GM12878 (cell line): ENCODE measurements at regions not wholly inside any gene's neighbourhood (a gene's known extent, or its start where the extent isn't known, plus 50 kb on each side); places are given as distances from the start of the nearest gene placed in this dataset.

ENCODE experiments used
- ATAC-seq: fragments of 200-7000 bp; cut with Tn5 transposase; 3 replicates; pipeline ENCODE4 v1.9.1; 2020; ENCODE audit warnings: mild to moderate bottlenecking, moderate library complexity
- BruUV-seq: library from RNA; stranded (reverse); fragments of 400-500 nt; replicated peaks from 2 replicates; lab custom pipeline; 2021; lab: Mats Ljungman, UMichigan
- CTCF ChIA-PET: fragments of 300-600 bp; sonication (Branson Sonifier 250); formaldehyde crosslinking; extraction: SDS; loops from one replicate; lab custom pipeline; 2021; ENCODE audit warnings: inconsistent platforms; lab: Yijun Ruan, JAX
- POLR2A ChIA-PET: fragments of 350-600 bp; formaldehyde crosslinking; extraction: SDS; loops from one replicate; lab custom pipeline; 2021; ENCODE audit warnings: inconsistent platforms; lab: Charles Lee
- RAD21 ChIA-PET: fragments of 300-600 bp; sonication (Branson Sonifier 250); formaldehyde crosslinking; loops from one replicate; lab custom pipeline; 2023; ENCODE audit warnings: antibody characterized with exemption; ENCODE audit not compliant: unreplicated experiment; lab: Charles Lee
- SMC1A ChIA-PET: fragments of 300-600 bp; sonication (Branson Sonifier 250); formaldehyde crosslinking; loops from one replicate; lab custom pipeline; 2023; ENCODE audit not compliant: unreplicated experiment, uncharacterized antibody; lab: Charles Lee
- DNase-seq: peaks from one replicate; pipeline ENCODE4 v3.0.0-alpha.2; 2011; ENCODE audit warnings: low read depth, low spot score
- FAIRE-seq: peaks from 3 replicates; lab custom pipeline; 2011; peaks lifted over from hg19 to GRCh38; lab: Jason Lieb, UNC
- H2AFZ ChIP-seq: 2 replicates; pipeline ENCODE4 v1.6.0; 2011; ENCODE audit warnings: low read depth, low read length, control low read depth; ENCODE audit not compliant: control insufficient read depth
- H3K27ac ChIP-seq: 2 replicates; pipeline ENCODE4 v1.5.1; 2011; ENCODE audit warnings: control low read depth; ENCODE audit not compliant: control insufficient read depth, insufficient read depth
- H3K27me3 ChIP-seq, 2 experiments: replicated peaks in 1 of 2; 2 replicates each; pipeline versions ENCODE4 v1.6.0 to v1.6.1; 2011; ENCODE audit warnings: low read length in 1 of 2; ENCODE audit not compliant: control insufficient read depth in 2 of 2, insufficient read depth in 2 of 2
- H3K36me3 ChIP-seq, 2 experiments: 2 replicates each; pipeline ENCODE4 v1.5.1; 2011; ENCODE audit warnings: low read length in 1 of 2; ENCODE audit not compliant: control insufficient read depth in 2 of 2, insufficient read depth in 2 of 2
- H3K4me1 ChIP-seq: 2 replicates; pipeline ENCODE4 v1.6.1; 2011; ENCODE audit warnings: mild to moderate bottlenecking, low read length, moderate library complexity, mixed read lengths; ENCODE audit not compliant: control insufficient read depth, insufficient read depth
- H3K4me2 ChIP-seq: 2 replicates; pipeline ENCODE4 v1.6.0; 2011; ENCODE audit warnings: control low read depth; ENCODE audit not compliant: control insufficient read depth, insufficient read depth
- H3K4me3 ChIP-seq: fragments of 200-600 bp; sonication (generic); 2 replicates; pipeline ENCODE4 v1.5.1; 2016
- H3K79me2 ChIP-seq: 2 replicates; pipeline ENCODE4 v1.6.0; 2011; ENCODE audit warnings: low read length; ENCODE audit not compliant: control insufficient read depth, insufficient read depth
- H3K9ac ChIP-seq: 2 replicates; pipeline ENCODE4 v1.8.0; 2011; ENCODE audit warnings: low read length, control low read depth, mixed read lengths; ENCODE audit not compliant: control insufficient read depth, insufficient read depth
- H3K9me3 ChIP-seq: replicated peaks from 3 replicates; pipeline ENCODE4 v1.5.1; 2011; ENCODE audit warnings: mild to moderate bottlenecking, low read length; ENCODE audit not compliant: control insufficient read depth, insufficient read depth
- H4K20me1 ChIP-seq: 2 replicates; pipeline ENCODE4 v1.6.0; 2011; ENCODE audit not compliant: control insufficient read depth, insufficient read depth
- CBX3 ChIP-seq: fragments of 200-600 bp; sonication (generic); IDR thresholded peaks from 2 replicates; pipeline ENCODE4 v1.6.1; 2016; ENCODE audit warnings: low read depth, borderline replicate concordance
- CHD2 ChIP-seq: IDR thresholded peaks from 2 replicates; pipeline ENCODE4 v1.6.1; 2011; ENCODE audit warnings: low read depth, low read length, improper control_type of control experiment, borderline replicate concordance
- DPF2 ChIP-seq: fragments of 450-650 bp; IDR thresholded peaks from 2 replicates; pipeline ENCODE4 v1.6.1; 2017; ENCODE audit warnings: mild to moderate bottlenecking
- JUNB ChIP-seq: IDR thresholded peaks from 2 replicates; pipeline ENCODE4 v1.6.1; 2016; ENCODE audit warnings: antibody characterized with exemption, mild to moderate bottlenecking
- NFXL1 ChIP-seq: fragments of 450-650 bp; IDR thresholded peaks from 2 replicates; pipeline ENCODE4 v1.6.1; 2017; ENCODE audit warnings: antibody characterized with exemption, mild to moderate bottlenecking, borderline replicate concordance
- SIX5 ChIP-seq: IDR thresholded peaks from 2 replicates; pipeline ENCODE4 v1.6.1; 2011; ENCODE audit warnings: mild to moderate bottlenecking, low read depth, low read length, moderate library complexity; ENCODE audit not compliant: severe bottlenecking
- SREBF2 ChIP-seq: IDR thresholded peaks from 2 replicates; pipeline ENCODE4 v1.6.1; 2012; ENCODE audit warnings: mild to moderate bottlenecking, low read length
- ZNF207 ChIP-seq: fragments of 450-650 bp; IDR thresholded peaks from 2 replicates; pipeline ENCODE4 v1.6.1; 2014; ENCODE audit warnings: antibody characterized with exemption, mild to moderate bottlenecking, borderline replicate concordance
- ZNF24 ChIP-seq: fragments of 450-650 bp; IDR thresholded peaks from 2 replicates; pipeline ENCODE4 v1.6.1; 2017; ENCODE audit warnings: antibody characterized with exemption, mild to moderate bottlenecking
- ZNF622 ChIP-seq: fragments of 450-650 bp; IDR thresholded peaks from 2 replicates; pipeline ENCODE4 v1.6.1; 2017; ENCODE audit warnings: mild to moderate bottlenecking, inconsistent platforms
- in situ Hi-C: fragments of 300-500 bp; cut with MboI; formaldehyde crosslinking; loops from 9 replicates; pipeline ENCODE4 v1.14.3; 2018; ENCODE audit warnings: mixed read lengths
- intact Hi-C: fragments of 100-400 bp; cut with micrococcal nuclease; formaldehyde crosslinking; loops from one replicate; pipeline ENCODE4 v1.14.2; 2022; ENCODE audit not compliant: unreplicated experiment
- TF ChIP-seq, protein P1 (sequence below): IDR thresholded peaks from 2 replicates; pipeline ENCODE4 v1.6.1; 2012; ENCODE audit warnings: low read depth, low read length, improper control_type of control experiment

DNA sequence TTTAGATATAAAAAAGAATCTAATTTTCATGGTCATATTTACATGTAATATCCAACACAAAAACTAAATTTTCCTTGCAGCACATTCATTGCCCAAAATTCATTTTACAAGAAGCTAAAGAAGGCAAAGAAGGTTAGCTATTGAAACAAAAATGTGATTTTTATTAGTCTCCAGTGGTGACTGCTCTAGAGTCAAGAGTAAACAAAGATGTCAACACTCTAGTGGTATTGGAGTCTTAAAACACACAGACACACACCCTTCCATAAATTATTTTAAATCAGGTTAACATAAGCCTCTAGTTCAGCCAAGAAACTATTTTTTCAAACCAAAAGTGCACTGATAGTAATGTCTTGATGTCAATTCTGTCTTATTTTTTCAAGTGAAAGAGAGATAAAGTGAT is 329.2 kb downstream of the ZNF608 start:
- ATAC-seq, result no peak
- no peak for TF ChIP-seq JUNB
- TF ChIP-seq, protein P1, sequence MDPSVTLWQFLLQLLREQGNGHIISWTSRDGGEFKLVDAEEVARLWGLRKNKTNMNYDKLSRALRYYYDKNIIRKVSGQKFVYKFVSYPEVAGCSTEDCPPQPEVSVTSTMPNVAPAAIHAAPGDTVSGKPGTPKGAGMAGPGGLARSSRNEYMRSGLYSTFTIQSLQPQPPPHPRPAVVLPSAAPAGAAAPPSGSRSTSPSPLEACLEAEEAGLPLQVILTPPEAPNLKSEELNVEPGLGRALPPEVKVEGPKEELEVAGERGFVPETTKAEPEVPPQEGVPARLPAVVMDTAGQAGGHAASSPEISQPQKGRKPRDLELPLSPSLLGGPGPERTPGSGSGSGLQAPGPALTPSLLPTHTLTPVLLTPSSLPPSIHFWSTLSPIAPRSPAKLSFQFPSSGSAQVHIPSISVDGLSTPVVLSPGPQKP, result no peak
- TF ChIP-seq CBX3, result no peak
- TF ChIP-seq ZNF24, result no peak
- TF ChIP-seq DPF2, result no peak
- no peak for TF ChIP-seq ZNF622
- no peak for TF ChIP-seq NFXL1
- no peak for TF ChIP-seq CHD2
- TF ChIP-seq SREBF2, result no peak
- no peak for TF ChIP-seq ZNF207
- no peak for TF ChIP-seq SIX5
- no peak for DNase-seq
- in situ Hi-C loops (no loop called here), intact Hi-C loops (no loop called here)
- Histone ChIP-seq H2AFZ (no peak overlapping the region), H3K36me3 (no peaks in the 10 kb centered on the region), H4K20me1 (no peaks in the 10 kb centered on the region), H3K27me3 (no peaks in the 10 kb centered on the region; a peak in 1 of 4 replicates), H3K4me1 (no peaks in the 10 kb centered on the region), H3K9me3 (no peaks in the 10 kb centered on the region; the same call in 1 of the 3 replicates), H3K9ac (no peak overlapping the region), H3K27ac (no peak overlapping the region), H3K4me3 (no peak overlapping the region), H3K4me2 (no peak overlapping the region), H3K79me2 (no peaks in the 10 kb centered on the region)
- ChIA-PET SMC1A (no interaction called here), POLR2A (no interaction called here), RAD21 (interaction anchor here (0.7 kb wide), 1 partner anchor 915 kb away, joined by 4 read pairs; no protein-coding TSS in a partner anchor), CTCF (no interaction called here)
- BruUV-seq, result no TSS peak
- FAIRE-seq, result no peak
